Stimulated activated naive B cell treated with anti-CD40 and anti-IgM and Interleukin-4, amounts not matched to agents 10 μg/mL and 1 μg/mL and 100 μg/mL, for 72 hours (primary cell): ENCODE measurements at regions not wholly inside any gene's neighbourhood (a gene's known extent, or its start where the extent isn't known, plus 50 kb on each side); places are given as distances from the start of the nearest gene placed in this dataset.
A peak's percentile ranks its signal among the peaks of the same experiment; 100 is the strongest.

Experiments
- ATAC-seq, 2 donors: fragments of 150-1000 bp; cut with Tn5 transposase; replicated peaks; 2 replicates each; pipeline ENCODE4 v1.10.0; 2021; ENCODE audit warnings: moderate library complexity in 1 of 2
- DNase-seq: peaks from one replicate; pipeline ENCODE4 v3.0.0; 2021
- H3K27ac Mint-ChIP-seq: one replicate; pipeline ENCODE4 v1.8.0; 2022; ENCODE audit warnings: mild to moderate bottlenecking, mixed read lengths
- H3K27me3 Mint-ChIP-seq, 2 donors: one replicate each; pipeline ENCODE4 v1.8.0; 2022; ENCODE audit warnings: mixed read lengths in 2 of 2
- H3K36me3 Mint-ChIP-seq, 2 donors: one replicate each; pipeline ENCODE4 v1.8.0; 2022; ENCODE audit warnings: mixed read lengths in 2 of 2, mild to moderate bottlenecking in 1 of 2
- H3K4me1 Mint-ChIP-seq, 2 donors: one replicate each; pipeline ENCODE4 v1.8.0; 2022; ENCODE audit warnings: mixed read lengths in 2 of 2, mild to moderate bottlenecking in 1 of 2
- H3K4me3 Mint-ChIP-seq, 2 donors: one replicate each; pipeline ENCODE4 v1.8.0; 2022; ENCODE audit warnings: mild to moderate bottlenecking in 2 of 2, mixed read lengths in 2 of 2, moderate library complexity in 1 of 2
- H3K9me3 Mint-ChIP-seq, 2 donors: one replicate each; pipeline ENCODE4 v1.8.0; 2022; ENCODE audit warnings: mixed read lengths in 2 of 2, mild to moderate bottlenecking in 1 of 2

DNA sequence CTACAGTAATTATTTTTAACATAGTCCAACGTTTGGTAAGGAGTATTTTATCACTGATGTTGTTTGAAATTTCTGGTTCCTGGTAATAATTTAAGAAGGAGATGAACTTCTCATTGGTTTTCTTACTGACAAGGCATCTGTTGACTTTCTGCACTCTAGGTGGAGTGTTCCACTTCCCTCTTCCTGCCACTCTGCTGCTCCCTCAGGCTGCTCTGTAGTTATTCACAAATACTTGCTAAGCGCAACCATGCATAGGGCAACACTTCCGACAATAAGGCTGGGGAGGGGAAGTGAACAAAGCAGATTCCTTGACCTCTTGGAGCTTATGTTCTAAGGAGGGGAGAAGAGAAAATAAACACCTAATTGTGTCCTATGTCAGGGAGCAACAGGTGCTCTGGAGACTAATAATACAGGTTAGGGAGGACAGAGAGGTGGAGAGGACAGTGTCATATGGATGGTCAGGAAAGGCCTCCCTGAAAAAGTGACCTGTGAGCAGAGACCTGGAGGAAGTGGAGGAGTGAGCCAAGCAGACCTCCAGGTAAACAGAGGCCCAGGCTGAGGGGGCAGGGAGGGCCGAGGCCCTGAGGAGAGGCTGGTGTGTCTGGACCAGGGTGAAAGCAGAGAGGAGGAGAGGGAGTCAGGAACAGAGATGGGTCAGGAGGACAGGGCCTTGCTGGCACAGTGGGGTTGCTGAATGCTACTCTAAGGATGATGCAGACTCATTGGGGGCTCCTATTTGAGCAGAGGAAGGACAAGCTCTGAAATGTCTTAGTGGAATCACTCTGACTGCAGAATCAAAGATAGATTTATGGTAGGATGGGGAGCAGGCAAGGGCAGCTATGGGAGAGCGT lies 134.8 kb upstream of the SLC24A3 start:
- Mint-ChIP-seq H3K4me3 (no peak overlapping the region), H3K36me3 (no peaks in the 10 kb centered on the region), H3K27me3 (peaks cover 11 to 14% of the 10 kb centered on the region in 2 donors), H3K27ac (no peak overlapping the region), H3K4me1 (peaks cover 15 to 16% of the 10 kb centered on the region in 2 donors), H3K9me3 (peaks cover 2 to 4% of the 10 kb centered on the region in 2 donors)
- ATAC-seq, result no peak
- DNase-seq, result no peak

DNA sequence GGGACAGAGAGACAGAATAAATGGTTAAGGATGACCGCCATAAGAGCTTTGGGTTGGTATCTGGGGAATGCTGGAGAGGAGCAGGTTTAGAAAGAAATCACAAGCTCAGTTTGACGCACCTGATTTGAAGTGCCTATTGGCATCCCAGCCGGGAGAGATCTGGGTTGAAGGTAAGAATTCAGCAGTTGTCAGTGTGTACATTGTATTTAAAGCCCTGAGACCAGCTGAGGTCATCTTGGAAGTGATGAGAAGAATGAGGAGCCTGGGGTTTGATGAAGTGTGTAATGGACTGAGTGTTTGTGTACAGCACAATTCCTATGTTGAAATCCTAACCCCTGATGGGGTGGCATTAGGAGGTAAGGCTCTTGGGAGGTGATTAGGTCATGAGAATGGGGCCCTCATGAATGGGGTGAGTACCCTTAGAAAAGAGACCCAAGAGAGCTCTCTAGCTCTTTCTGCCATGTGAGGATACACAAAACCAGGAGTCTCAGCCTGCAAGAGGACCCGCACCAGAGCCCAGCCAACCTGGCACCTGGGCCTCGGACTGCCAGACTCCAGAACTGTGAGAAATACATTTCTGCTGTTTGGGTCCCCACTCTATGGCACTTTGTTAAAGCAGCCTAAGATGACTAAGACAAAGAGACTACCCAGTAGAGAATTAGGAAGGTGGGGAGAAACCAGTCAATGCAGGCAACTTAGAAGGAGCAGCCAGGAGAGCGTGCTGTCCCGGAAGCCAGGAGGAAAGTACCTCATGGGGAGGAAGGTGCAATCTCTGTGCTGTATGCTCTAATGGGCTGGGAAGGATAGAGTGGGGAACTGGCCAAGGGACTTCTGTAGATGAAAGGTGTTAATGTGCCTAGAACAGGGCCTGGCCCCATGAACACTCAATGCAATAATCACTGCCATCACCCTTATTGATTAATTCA lies 133.7 kb upstream of the SLC24A3 start:
- H3K4me1 Mint-ChIP-seq, result peaks cover 14 to 16% of the 10 kb centered on the region in 2 donors
- H3K27me3 Mint-ChIP-seq, result peaks cover 5 to 14% of the 10 kb centered on the region in 2 donors
- no peaks in the 10 kb centered on the region for H3K36me3 Mint-ChIP-seq
- H3K27ac Mint-ChIP-seq, result no peak overlapping the region
- no peak for DNase-seq
- H3K4me3 Mint-ChIP-seq, result no peak overlapping the region
- no peak for ATAC-seq
- H3K9me3 Mint-ChIP-seq, result peaks cover 2 to 4% of the 10 kb centered on the region in 2 donors

DNA sequence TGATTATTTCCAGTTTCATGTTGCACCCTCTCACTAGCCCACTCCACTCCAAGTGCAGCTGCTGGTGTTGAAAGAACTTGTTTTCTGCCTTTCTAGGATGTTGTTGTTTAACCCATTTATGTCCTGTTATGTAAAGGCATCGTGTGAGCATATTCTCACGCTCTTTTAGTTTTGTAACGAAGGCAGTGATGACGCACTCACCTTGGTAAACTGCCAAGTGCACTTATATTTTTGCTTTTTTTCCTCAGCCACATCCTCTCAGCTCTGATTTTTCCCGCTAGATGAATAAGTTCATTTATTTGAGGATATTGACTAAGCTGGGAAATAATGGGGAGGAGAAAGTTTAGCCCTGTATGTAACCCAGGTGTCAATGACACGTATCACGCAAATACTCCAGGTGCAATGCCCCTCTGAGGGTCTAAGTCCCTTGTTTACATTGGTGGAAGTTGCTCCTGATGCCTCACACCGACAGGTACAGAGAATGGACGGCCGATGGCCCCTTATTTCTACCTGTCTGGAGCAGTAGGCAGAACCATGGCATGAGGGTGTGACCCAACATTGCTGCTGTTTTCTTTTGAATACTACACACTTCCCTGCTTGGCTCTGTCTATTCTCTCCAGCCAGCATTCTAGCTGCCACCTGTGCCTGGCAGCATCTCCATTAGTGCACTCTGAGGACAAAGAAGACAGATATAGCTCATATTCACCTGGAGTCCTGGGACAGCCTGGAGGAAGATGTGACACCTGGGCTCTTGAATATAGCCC lies 132.7 kb upstream of the SLC24A3 start:
- peaks cover 2 to 4% of the 10 kb centered on the region in 2 donors for H3K9me3 Mint-ChIP-seq
- peaks cover 8 to 10% of the 10 kb centered on the region in 2 donors for H3K4me1 Mint-ChIP-seq
- no peak for DNase-seq
- no peak overlapping the region for H3K4me3 Mint-ChIP-seq
- no peak for ATAC-seq
- no peaks in the 10 kb centered on the region for H3K36me3 Mint-ChIP-seq
- H3K27me3 Mint-ChIP-seq, result peaks cover 5 to 14% of the 10 kb centered on the region in 2 donors
- H3K27ac Mint-ChIP-seq, result no peak overlapping the region

DNA sequence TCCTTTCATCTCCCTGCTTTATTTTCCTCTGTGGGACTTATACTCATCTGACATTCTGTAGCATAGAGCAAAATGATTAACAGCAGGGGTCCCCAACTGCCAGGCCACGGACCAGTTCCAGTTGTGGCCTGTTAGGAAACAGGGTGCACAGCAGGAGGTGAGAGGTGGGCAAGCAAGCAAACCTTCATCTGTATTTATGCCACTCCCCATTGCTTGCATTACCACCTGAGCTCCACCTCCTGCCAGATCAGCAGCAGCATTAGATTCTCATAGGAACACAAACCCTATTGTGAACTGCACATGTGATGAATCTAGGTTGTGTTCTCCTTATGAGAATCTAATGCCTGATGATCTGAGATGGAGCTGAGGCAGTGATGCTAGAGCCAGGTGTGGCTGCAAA lies 130.5 kb upstream of the SLC24A3 start:
- Mint-ChIP-seq H3K27me3 (peaks cover 5 to 14% of the 10 kb centered on the region in 2 donors), H3K4me1 (no peaks in the 10 kb centered on the region), H3K9me3 (peaks cover 4% of the 10 kb centered on the region in 2 donors), H3K4me3 (no peak overlapping the region), H3K36me3 (no peaks in the 10 kb centered on the region), H3K27ac (no peak overlapping the region)
- ATAC-seq, result no peak
- DNase-seq, result no peak

DNA sequence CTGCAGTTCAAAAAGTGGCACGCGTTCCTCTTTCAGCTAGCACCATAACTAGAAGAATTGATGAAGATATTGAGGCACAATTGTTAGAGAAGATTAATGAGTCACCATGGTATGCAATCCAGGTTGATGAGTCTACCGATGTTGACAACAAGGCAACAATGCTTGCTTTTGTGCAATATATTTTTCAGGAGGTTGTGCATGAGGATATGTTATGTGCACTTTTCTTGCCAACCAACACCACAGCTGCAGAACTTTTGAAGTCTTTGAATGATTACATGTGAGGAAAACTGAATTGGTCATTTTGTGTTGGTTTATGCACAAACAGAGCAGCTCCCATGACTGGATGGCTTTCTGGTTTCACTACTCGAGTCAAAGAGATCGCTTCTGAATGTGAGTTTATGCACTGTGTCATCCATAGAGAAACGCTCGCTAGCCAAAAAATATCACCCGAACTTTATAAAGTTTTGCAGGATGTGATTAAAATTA lies 129.3 kb upstream of the SLC24A3 start:
- no peak overlapping the region for H3K4me3 Mint-ChIP-seq
- peaks cover 5% of the 10 kb centered on the region in 2 donors for H3K27me3 Mint-ChIP-seq
- H3K36me3 Mint-ChIP-seq, result no peaks in the 10 kb centered on the region
- H3K27ac Mint-ChIP-seq, result no peak overlapping the region
- peaks cover 4% of the 10 kb centered on the region in 2 donors for H3K9me3 Mint-ChIP-seq
- ATAC-seq, result no peak
- no peaks in the 10 kb centered on the region for H3K4me1 Mint-ChIP-seq
- DNase-seq, result no peak

DNA sequence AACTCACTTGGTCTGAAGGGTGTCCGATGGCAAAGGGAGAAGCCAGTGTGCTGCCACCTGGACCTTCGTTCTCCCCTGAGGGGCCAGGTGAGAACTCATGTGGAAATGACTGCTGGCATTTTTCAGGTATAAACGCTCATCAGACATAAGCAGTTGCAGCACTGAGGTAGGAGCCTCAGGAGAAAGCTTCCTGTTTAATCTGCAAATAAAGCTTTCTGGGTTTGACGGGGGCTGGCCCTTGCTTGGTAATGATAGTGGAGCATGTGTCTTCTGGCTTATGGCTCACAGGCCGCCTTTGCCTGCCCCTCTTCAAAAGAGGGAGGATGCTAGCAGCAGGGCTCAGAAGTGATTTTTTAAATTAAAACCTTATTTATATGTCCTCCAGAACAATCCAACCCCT lies 122.1 kb upstream of the SLC24A3 start:
- DNase-seq (no peak), ATAC-seq (no peak)
- Mint-ChIP-seq H3K4me1 (no peaks in the 10 kb centered on the region), H3K4me3 (no peak overlapping the region), H3K9me3 (peaks cover 6 to 8% of the 10 kb centered on the region in 2 donors), H3K27me3 (peaks cover 0 to 8% of the 10 kb centered on the region in 2 donors), H3K27ac (no peak overlapping the region), H3K36me3 (no peaks in the 10 kb centered on the region)

DNA sequence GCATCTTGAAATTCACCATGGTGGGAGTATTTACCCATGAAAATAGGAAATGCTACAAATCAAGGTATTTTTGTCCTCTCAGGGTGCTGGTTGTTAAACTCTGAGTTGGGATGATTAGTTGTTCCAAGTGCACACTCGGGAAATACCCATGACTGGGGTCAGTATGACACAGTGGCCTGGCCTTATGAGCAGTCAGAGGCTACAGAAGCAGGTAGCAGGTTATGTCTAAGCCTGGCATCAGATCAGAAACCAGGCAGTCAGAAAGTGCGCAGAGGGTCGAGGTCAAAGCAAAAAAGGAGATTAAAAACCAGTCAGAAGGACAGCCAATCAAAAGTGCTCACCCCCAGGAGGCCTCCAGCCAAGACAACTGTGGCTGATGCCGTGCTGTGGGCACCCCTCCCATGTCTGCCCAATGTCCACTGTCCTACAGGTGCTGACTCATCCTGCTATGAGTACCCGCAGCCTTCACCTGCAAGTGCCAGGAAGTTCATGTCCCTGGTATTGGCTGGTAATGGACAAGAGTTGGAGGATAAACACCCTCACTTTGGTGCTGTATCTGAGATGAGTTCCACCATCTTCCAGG lies 117.4 kb upstream of the SLC24A3 start:
- peaks cover 6 to 8% of the 10 kb centered on the region in 2 donors for H3K9me3 Mint-ChIP-seq
- H3K4me3 Mint-ChIP-seq, result no peak overlapping the region
- H3K4me1 Mint-ChIP-seq, result no peaks in the 10 kb centered on the region
- ATAC-seq, result no peak
- H3K36me3 Mint-ChIP-seq, result no peaks in the 10 kb centered on the region
- peaks cover 0 to 8% of the 10 kb centered on the region in 2 donors for H3K27me3 Mint-ChIP-seq
- no peak overlapping the region for H3K27ac Mint-ChIP-seq
- DNase-seq, result no peak

DNA sequence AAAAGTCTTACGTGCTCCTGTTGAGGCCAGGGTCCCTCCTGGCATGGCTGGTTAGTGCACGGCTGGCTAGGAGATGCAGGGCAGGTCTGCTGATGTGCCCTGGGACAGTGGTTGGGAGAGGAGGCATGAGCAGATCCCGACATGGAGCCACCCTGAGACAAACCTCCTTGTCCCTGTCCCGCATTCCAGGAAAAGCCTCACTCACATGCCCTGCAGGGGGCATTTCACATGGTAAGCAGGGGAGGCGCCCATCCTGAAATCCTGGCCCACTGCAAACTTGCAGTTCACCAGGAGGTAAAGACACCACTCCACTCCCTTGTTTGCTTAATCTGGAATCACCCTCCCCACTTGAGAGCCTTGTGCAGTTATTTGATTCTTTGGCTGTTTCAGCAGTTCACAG lies 116.7 kb upstream of the SLC24A3 start:
- ATAC-seq, result no peak
- peaks cover 0 to 8% of the 10 kb centered on the region in 2 donors for H3K27me3 Mint-ChIP-seq
- no peaks in the 10 kb centered on the region for H3K36me3 Mint-ChIP-seq
- H3K9me3 Mint-ChIP-seq, result peaks cover 6 to 8% of the 10 kb centered on the region in 2 donors
- no peak overlapping the region for H3K27ac Mint-ChIP-seq
- H3K4me3 Mint-ChIP-seq, result no peak overlapping the region
- no peaks in the 10 kb centered on the region for H3K4me1 Mint-ChIP-seq
- no peak for DNase-seq

DNA sequence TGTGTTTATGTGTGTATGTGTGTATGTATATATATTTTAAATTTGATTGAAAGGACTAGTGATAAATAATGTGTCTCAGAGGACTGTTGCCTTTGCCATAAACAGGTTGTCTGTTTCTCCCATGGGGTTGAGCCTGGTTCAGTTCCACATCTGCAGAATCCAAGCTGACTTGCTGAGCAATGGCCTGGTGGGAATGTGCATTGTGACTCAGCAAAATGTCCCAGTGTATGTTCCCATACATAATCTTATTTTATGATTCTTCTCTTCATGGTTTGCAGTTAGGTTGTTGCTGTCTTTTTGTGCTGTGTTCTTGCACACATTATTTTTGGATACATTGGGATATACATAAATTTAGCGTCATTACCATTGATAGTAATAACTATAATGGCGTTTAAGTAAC lies 115.6 kb upstream of the SLC24A3 start:
- Mint-ChIP-seq H3K36me3 (no peaks in the 10 kb centered on the region), H3K9me3 (peaks cover 3% of the 10 kb centered on the region in 2 donors), H3K27me3 (peaks cover 0 to 4% of the 10 kb centered on the region in 2 donors)

DNA sequence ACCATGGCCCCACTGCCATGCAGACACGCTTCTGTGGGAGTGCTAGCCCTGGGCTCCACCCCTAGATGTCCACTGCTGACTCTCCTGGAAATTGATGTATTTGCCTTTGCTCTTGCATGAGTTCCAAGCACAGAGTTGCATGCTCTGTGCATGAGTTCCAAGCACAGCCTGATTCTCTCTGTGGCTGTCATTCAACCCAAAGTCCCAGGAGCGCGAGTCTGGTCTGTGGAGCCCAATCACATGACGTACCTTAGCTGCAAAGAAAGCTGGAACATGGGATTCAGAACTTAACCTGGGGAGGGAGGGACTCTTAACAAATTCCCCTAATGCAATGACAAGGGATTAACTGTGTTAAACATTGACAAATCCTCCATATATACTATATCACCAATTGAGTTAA lies 114.3 kb upstream of the SLC24A3 start:
- no peaks in the 10 kb centered on the region for H3K9me3 Mint-ChIP-seq
- no peaks in the 10 kb centered on the region for H3K4me1 Mint-ChIP-seq
- no peaks in the 10 kb centered on the region for H3K27me3 Mint-ChIP-seq
- no peak overlapping the region for H3K27ac Mint-ChIP-seq
- H3K4me3 Mint-ChIP-seq, result no peak overlapping the region
- ATAC-seq (no peak), DNase-seq (no peak)
- H3K36me3 Mint-ChIP-seq, result no peaks in the 10 kb centered on the region

More for the DNA sequence above, 115.6 kb upstream of the SLC24A3 start:
- Mint-ChIP-seq H3K27ac (no peak overlapping the region), H3K4me1 (no peaks in the 10 kb centered on the region), H3K4me3 (no peak overlapping the region)
- DNase-seq (no peak), ATAC-seq (no peak)

DNA sequence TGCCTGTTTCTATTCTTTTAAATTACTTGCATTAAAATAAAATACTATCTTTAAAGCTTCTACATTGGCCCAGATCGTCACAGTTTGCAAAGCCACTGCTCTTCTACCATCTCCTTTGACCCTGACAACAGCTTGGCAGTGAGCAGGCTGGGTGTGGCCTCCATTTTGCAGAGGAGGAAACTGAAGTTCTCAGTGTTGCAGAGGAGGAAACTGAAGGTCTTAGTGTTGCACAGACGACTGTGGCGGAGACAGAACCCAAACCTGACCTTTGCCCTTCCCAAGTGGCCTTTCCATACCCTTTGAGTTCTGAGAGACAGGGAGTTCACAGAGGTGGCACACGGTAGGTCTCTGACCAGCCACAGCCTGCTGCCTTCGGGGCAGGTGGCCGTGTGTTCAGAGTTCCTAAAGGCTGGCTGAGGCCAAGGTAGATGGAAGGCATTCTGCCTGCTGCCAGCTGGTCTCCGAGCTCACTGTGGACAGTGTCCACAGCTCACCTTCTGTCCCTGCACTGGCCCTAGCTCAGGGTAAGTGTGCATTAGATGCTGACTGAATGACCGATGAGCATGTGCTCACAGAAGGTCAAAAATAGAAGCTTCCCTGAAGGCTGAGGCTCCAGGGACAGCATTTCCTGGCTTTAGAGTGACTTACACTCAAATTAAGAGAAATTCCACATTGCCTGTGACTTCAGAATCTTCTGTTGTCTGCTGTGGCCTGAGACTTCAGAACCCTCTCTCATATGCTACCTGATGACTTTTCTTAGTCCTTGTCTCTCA lies 113.5 kb upstream of the SLC24A3 start:
- Mint-ChIP-seq H3K27me3 (no peaks in the 10 kb centered on the region), H3K4me3 (no peak overlapping the region), H3K4me1 (no peaks in the 10 kb centered on the region), H3K27ac (no peak overlapping the region), H3K9me3 (no peaks in the 10 kb centered on the region), H3K36me3 (no peaks in the 10 kb centered on the region)
- ATAC-seq, result no peak
- DNase-seq, result no peak

DNA sequence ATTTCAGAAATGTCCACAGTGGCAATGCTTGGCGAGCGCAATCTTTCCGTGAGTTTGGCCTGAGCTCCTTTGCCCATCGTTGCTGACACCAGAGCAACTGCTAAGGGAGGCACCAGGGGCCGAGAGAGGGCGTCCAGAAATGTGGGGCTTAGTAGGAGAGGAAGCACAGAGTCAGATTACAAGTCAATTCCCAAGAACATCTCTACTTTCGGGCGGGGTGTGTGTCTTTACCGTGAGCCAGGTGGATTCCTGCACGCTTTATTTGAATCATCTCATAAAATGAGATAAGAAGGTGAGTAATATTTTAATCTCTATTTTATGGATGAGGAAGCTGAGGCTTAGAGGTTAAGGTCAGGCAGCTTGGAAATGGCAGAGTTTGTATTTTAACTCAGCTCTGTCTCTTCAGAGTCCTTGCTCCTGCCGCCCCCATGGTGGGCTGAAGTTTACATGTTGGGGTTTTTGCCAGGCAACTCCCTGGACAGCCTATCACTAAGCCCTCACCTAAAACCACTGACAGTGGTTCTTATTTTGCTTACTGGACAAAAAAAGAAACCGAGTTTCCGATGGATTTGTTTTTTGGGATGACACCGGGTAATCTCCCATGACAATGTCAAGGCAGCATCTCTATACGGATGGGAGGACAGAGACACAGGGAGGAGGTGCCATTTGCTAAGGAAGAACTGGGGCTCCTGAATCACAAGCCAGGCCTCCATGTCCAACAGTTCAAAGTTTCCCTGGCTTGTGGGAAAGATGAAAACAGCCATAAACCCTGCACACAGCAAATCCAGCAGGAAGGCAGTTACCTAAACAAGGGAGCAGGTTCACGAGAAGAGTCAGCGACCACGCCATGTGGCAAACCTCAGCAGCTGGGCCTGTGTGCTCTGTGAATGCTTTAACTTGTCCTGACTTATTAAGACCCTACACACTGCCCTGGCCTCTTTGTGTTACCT lies 112.6 kb upstream of the SLC24A3 start:
- ATAC-seq, result peak in 1 of 2 donors; percentile 18
- H3K9me3 Mint-ChIP-seq, result no peaks in the 10 kb centered on the region
- no peak for DNase-seq
- no peak overlapping the region for H3K27ac Mint-ChIP-seq
- no peaks in the 10 kb centered on the region for H3K27me3 Mint-ChIP-seq
- no peaks in the 10 kb centered on the region for H3K36me3 Mint-ChIP-seq
- H3K4me1 Mint-ChIP-seq, result no peaks in the 10 kb centered on the region
- H3K4me3 Mint-ChIP-seq, result no peak overlapping the region
